Gastrocnemius medialis (tissue), 4 donors: ENCODE measurements at regions not wholly inside any gene's neighbourhood (a gene's known extent, or its start where the extent isn't known, plus 50 kb on each side); places are given as distances from the start of the nearest gene placed in this dataset.

Source experiments
- ATAC-seq, 2 donors: fragments of 150-250 bp; one replicate each; pipeline ENCODE4 v1.9.1; 2016
- DNase-seq, 2 donors: peaks; one replicate each; pipeline ENCODE4 v3.0.0-alpha.2; 2019
- H3K27ac ChIP-seq, 4 donors: fragments of 200-600 bp; sonication (generic); 1 replicate in 1 of 4; 2 replicates in 3 of 4; pipeline ENCODE4 v1.5.1; 2016 to 2018; ENCODE audit warnings: mild to moderate bottlenecking in 2 of 4, moderate library complexity in 1 of 4
- H3K27me3 ChIP-seq, 3 donors: fragments of 200-600 bp; sonication (generic) in 2 of 3; 1 replicate in 1 of 3; 2 replicates in 2 of 3; pipeline versions ENCODE4 v1.5.1 to v1.6.0; 2016 to 2019; ENCODE audit warnings: mild to moderate bottlenecking in 1 of 3, moderate library complexity in 1 of 3
- H3K36me3 ChIP-seq, 2 donors: fragments of 200-600 bp; sonication (generic) in 1 of 2; one replicate each; pipeline ENCODE4 v1.5.1; 2017 to 2018
- H3K4me1 ChIP-seq, 2 donors: fragments of 200-600 bp; sonication (generic) in 1 of 2; one replicate each; pipeline ENCODE4 v1.5.1; 2016 to 2017; ENCODE audit warnings: mild to moderate bottlenecking in 2 of 2
- H3K4me3 ChIP-seq, 4 donors: fragments of 200-600 bp; sonication (generic) in 3 of 4; 1 replicate in 1 of 4; 2 replicates in 3 of 4; pipeline ENCODE4 v1.5.1; 2016 to 2019; ENCODE audit warnings: mild to moderate bottlenecking in 2 of 4
- H3K9me3 ChIP-seq, 3 donors: fragments of 200-600 bp; sonication (generic) in 2 of 3; 1 replicate in 1 of 3; 2 replicates in 2 of 3; pipeline ENCODE4 v1.5.1; 2016 to 2019
- CTCF ChIP-seq, 5 experiments: fragments of 450-650 bp in 3 of 5; fragments of 200-600 bp in 2 of 5; sonication (generic) in 2 of 5; IDR thresholded peaks in 4 of 5; conservative IDR thresholded peaks in 1 of 5; 1 replicate in 4 of 5; 2 replicates in 1 of 5; pipeline ENCODE4 v1.5.1; 2016 to 2019; ENCODE audit warnings: antibody characterized with exemption in 5 of 5, mild to moderate bottlenecking in 3 of 5, moderate library complexity in 3 of 5
- POLR2A ChIP-seq, 2 donors: fragments of 450-650 bp; IDR thresholded peaks; one replicate each; pipeline ENCODE4 v1.6.1; 2017; ENCODE audit warnings: antibody characterized with exemption in 2 of 2, mild to moderate bottlenecking in 2 of 2, moderate library complexity in 2 of 2
- in situ Hi-C, 4 donors: fragments of 200-750 bp; cut with MboI; loops; one replicate each; pipeline versions ENCODE4 v1.15.0 to v1.8.0; 2017; ENCODE audit warnings: low sequenced_read_pairs in 4 of 4
- intact Hi-C: fragments of 100-400 bp; cut with DNase I; formaldehyde crosslinking; loops from one replicate; pipeline ENCODE4 v1.15.1; 2023; ENCODE audit warnings: low total_unique reads

DNA sequence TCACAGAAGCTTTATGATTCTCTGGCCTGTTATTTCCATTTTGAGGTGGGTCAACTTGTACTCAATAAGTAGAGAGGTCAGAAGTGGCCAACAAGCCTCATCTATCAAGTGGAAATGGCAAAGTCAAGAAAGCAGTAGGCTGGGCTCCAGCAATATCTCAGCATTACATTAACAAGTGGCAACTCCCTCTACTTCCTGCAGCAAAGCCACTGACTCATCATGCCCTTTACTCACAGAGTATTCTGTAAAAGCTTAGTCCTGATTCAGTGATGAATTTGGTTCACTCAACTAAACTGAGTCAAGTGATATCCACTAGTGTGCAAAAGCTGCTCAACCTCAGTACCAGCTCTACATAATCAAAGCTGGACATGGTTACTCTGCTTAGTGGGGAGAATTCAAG, 954.6 kb downstream of the EPHA3 start:
- no peak for ATAC-seq
- Histone ChIP-seq H3K4me3 (no peak overlapping the region), H3K27ac (no peak overlapping the region), H3K27me3 (no peaks in the 10 kb centered on the region), H3K9me3 (no peaks in the 10 kb centered on the region), H3K4me1 (no peaks in the 10 kb centered on the region), H3K36me3 (no peaks in the 10 kb centered on the region)
- intact Hi-C loops (no loop called here), in situ Hi-C loops (no loop called here)
- DNase-seq, result no peak
- TF ChIP-seq POLR2A (IDR thresholded peaks at IDR 0.05), result no peak
- no peak for TF ChIP-seq CTCF (IDR thresholded peaks at IDR 0.05 in 4 of 5, conservative IDR thresholded peaks at IDR 0.05 in 1 of 5)

DNA sequence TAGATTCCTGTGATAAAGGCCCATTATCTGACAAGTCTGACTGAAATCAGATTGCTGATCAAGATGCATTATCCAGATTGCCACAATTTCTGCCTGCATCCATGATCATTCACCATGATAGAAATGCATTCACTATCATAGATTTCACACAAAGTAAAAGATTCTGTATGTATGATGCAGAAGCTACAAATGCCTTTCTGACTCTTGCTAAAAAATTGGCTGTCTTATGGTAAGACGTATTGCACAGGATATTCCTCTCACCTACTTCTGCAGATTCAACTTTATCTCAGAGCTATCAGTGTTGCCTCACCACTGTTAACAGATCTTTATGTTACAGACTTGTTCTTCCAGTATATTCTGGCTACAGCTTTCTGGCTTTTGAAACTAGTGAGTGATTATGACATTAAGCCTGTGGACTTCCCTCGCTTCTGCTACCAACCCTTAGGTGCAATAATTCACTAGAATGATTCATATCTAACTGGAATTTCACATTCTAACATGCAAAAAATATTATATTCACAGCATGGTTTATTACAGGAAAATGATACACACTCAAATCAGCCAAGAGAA, 955.3 kb downstream of the EPHA3 start:
- ATAC-seq (no peak), DNase-seq (no peak)
- H3K4me3 ChIP-seq, result no peak overlapping the region
- in situ Hi-C loops, result no loop called here
- TF ChIP-seq POLR2A (IDR thresholded peaks at IDR 0.05) (no peak), CTCF (IDR thresholded peaks at IDR 0.05 in 4 of 5, conservative IDR thresholded peaks at IDR 0.05 in 1 of 5) (no peak)
- H3K9me3 ChIP-seq, result no peaks in the 10 kb centered on the region
- H3K27me3 ChIP-seq, result no peaks in the 10 kb centered on the region
- no peaks in the 10 kb centered on the region for H3K36me3 ChIP-seq
- H3K4me1 ChIP-seq, result no peaks in the 10 kb centered on the region
- intact Hi-C loops, result no loop called here
- no peak overlapping the region for H3K27ac ChIP-seq

DNA sequence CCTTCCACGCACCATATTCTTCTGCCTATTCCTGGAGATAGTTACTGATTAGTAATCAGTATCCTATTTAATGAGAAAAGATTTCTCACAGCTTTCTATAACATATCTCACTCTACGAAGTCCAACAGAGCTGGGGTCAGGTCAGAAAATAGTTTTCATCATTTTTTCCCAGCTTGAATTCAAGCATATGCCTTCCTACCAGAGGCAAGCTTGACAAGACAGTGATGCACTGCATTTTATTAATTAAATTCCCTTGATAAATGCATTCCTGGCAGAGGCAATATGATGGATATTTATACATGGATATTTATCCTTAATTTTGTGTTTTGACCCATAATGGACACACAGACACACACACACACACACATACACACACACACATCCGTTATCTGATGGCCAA, 961.4 kb downstream of the EPHA3 start:
- no peaks in the 10 kb centered on the region for H3K36me3 ChIP-seq
- H3K4me3 ChIP-seq, result no peak overlapping the region
- in situ Hi-C loops, result no loop called here
- no peaks in the 10 kb centered on the region for H3K9me3 ChIP-seq
- H3K27ac ChIP-seq, result no peak overlapping the region
- no peak for DNase-seq
- TF ChIP-seq POLR2A (IDR thresholded peaks at IDR 0.05) (no peak), CTCF (IDR thresholded peaks at IDR 0.05 in 4 of 5, conservative IDR thresholded peaks at IDR 0.05 in 1 of 5) (no peak)
- intact Hi-C loops, result no loop called here
- no peaks in the 10 kb centered on the region for H3K27me3 ChIP-seq
- ATAC-seq, result no peak
- no peaks in the 10 kb centered on the region for H3K4me1 ChIP-seq

GRCh38 chr3:90069748-90070147, 962.3 kb downstream of the EPHA3 start:
- no peaks in the 10 kb centered on the region for H3K36me3 ChIP-seq
- no peaks in the 10 kb centered on the region for H3K27me3 ChIP-seq
- DNase-seq, result no peak
- H3K4me1 ChIP-seq, result no peaks in the 10 kb centered on the region
- no peaks in the 10 kb centered on the region for H3K9me3 ChIP-seq
- no peak overlapping the region for H3K27ac ChIP-seq
- in situ Hi-C loops, result no loop called here
- intact Hi-C loops, result no loop called here
- TF ChIP-seq POLR2A (IDR thresholded peaks at IDR 0.05) (no peak), CTCF (IDR thresholded peaks at IDR 0.05 in 4 of 5, conservative IDR thresholded peaks at IDR 0.05 in 1 of 5) (no peak)
- ATAC-seq, result no peak
- H3K4me3 ChIP-seq, result no peak overlapping the region

DNA sequence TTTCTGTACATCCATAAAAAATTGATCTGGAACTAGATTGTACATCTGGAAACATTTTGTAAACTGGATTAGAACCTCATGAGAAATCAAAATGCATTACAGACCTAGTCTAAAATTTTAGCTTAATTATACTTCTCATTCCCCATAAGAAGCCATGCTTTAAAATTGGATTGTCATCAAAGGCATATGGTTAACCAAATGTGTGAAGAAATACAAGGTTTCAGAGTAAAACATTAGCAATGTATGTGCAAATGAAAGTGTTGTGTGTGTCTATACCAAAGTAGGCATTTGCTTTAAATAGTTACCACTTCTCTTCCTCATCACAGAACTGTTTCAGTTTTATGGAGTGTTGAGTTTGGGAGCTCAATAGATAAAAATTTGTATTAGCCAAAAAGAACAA, 968.7 kb downstream of the EPHA3 start:
- H3K4me3 ChIP-seq, result no peak overlapping the region
- TF ChIP-seq CTCF (IDR thresholded peaks at IDR 0.05 in 4 of 5, conservative IDR thresholded peaks at IDR 0.05 in 1 of 5) (no peak), POLR2A (IDR thresholded peaks at IDR 0.05) (no peak)
- H3K27ac ChIP-seq, result no peak overlapping the region
- H3K36me3 ChIP-seq, result no peaks in the 10 kb centered on the region
- intact Hi-C loops (no loop called here), in situ Hi-C loops (loop anchor here in 2 of 4 donors (25.0 kb wide), 1 partner anchor 1864 kb away; no protein-coding TSS in a partner anchor)
- DNase-seq (no peak), ATAC-seq (no peak)
- H3K9me3 ChIP-seq, result no peaks in the 10 kb centered on the region
- H3K27me3 ChIP-seq, result no peaks in the 10 kb centered on the region
- H3K4me1 ChIP-seq, result no peaks in the 10 kb centered on the region
